ENCODE measurements at regions not wholly inside any gene's neighbourhood (a gene's known extent, or its start where the extent isn't known, plus 50 kb on each side); places are given as distances from the start of the nearest gene placed in this dataset.

- peaks cover 5% of the 10 kb centered on the region for H3K27me3 Mint-ChIP-seq (ENCODE audit: unreplicated experiment)
- peak overlapping the region; percentile 21 for H3K27ac Mint-ChIP-seq (ENCODE audit: unreplicated experiment)
- no peak for TF ChIP-seq CTCF (IDR thresholded peaks at IDR 0.05; ENCODE audit: partially characterized antibody, unreplicated experiment)
- H3K36me3 Mint-ChIP-seq (ENCODE audit: unreplicated experiment) = peaks cover 9% of the 10 kb centered on the region
- H3K9me3 Mint-ChIP-seq (ENCODE audit: unreplicated experiment) = peaks cover 3% of the 10 kb centered on the region
- H3K4me3 Mint-ChIP-seq (ENCODE audit: unreplicated experiment) = no peak overlapping the region
- peaks cover 17% of the 10 kb centered on the region for H3K4me1 Mint-ChIP-seq (ENCODE audit: low read depth, unreplicated experiment)
- DNase-seq = no peak
These were observed 184.5 kb downstream of the CCT6B start for GRCh38 chr17:34776456-34777443.

GRCh38 chr17:34773036-34773435 is 188.2 kb downstream of the CCT6B start:
- Mint-ChIP-seq H3K4me3 (ENCODE audit: unreplicated experiment) (no peak overlapping the region), H3K27me3 (ENCODE audit: unreplicated experiment) (peaks cover 2% of the 10 kb centered on the region), H3K9me3 (ENCODE audit: unreplicated experiment) (no peaks in the 10 kb centered on the region), H3K4me1 (ENCODE audit: low read depth, unreplicated experiment) (peaks cover 17% of the 10 kb centered on the region), H3K27ac (ENCODE audit: unreplicated experiment) (no peak overlapping the region), H3K36me3 (ENCODE audit: unreplicated experiment) (no peaks in the 10 kb centered on the region)
- no peak for TF ChIP-seq CTCF (IDR thresholded peaks at IDR 0.05; ENCODE audit: partially characterized antibody, unreplicated experiment)
- DNase-seq = no peak

DNA sequence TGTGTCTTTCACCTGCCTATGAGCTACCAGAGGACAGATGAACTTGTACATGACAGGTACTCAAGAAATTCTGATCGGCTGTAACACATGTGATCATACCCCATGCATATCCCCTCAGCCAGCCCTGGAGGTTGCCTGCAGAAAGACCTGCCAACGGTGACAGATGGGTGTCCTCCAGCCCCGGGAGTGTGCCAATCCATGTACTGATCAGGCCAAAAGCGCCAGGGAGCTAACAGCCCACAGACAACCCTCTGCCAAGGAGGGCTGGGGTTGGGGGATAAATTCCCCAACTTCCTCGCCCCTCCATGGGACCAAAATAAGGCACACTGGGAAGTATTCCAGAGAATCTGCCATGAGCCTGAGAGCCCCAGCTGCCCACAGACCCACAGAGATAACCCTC is 189.4 kb downstream of the CCT6B start:
- H3K27me3 Mint-ChIP-seq (ENCODE audit: unreplicated experiment) = peaks cover 2% of the 10 kb centered on the region
- no peak for DNase-seq
- no peak overlapping the region for H3K27ac Mint-ChIP-seq (ENCODE audit: unreplicated experiment)
- no peak overlapping the region for H3K4me3 Mint-ChIP-seq (ENCODE audit: unreplicated experiment)
- H3K36me3 Mint-ChIP-seq (ENCODE audit: unreplicated experiment) = no peaks in the 10 kb centered on the region
- peaks cover 14% of the 10 kb centered on the region for H3K4me1 Mint-ChIP-seq (ENCODE audit: low read depth, unreplicated experiment)
- no peaks in the 10 kb centered on the region for H3K9me3 Mint-ChIP-seq (ENCODE audit: unreplicated experiment)
- no peak for TF ChIP-seq CTCF (IDR thresholded peaks at IDR 0.05; ENCODE audit: partially characterized antibody, unreplicated experiment)

- no peak for DNase-seq
- Mint-ChIP-seq H3K9me3 (ENCODE audit: unreplicated experiment) (peaks cover 3% of the 10 kb centered on the region), H3K4me3 (ENCODE audit: unreplicated experiment) (no peak overlapping the region), H3K27ac (ENCODE audit: unreplicated experiment) (no peak overlapping the region), H3K4me1 (ENCODE audit: low read depth, unreplicated experiment) (peaks cover 6% of the 10 kb centered on the region), H3K36me3 (ENCODE audit: unreplicated experiment) (no peaks in the 10 kb centered on the region), H3K27me3 (ENCODE audit: unreplicated experiment) (peaks cover 2% of the 10 kb centered on the region)
- no peak for TF ChIP-seq CTCF (IDR thresholded peaks at IDR 0.05; ENCODE audit: partially characterized antibody, unreplicated experiment)
These were observed 190.7 kb downstream of the CCT6B start for GRCh38 chr17:34770586-34770985.

DNA sequence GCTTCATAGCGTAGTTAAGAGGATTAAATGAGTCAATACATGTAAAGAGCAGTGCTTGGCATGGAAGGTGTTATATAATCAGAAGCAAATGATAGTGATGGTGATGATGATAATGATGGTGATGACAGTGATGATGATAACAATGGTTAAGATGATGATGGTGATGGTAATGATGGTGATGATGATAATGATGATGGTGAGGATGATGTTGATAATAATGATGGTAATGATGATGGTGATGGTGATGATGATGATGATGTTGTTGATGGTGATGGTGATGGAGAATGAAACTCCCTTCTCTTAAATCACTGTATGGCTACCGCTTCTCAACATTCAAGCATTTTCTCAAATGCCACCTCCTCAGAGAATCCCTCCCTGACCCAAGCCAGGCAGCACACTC is 190.5 kb downstream of the TMEM132E start:
- no peak overlapping the region for H3K4me3 Mint-ChIP-seq (ENCODE audit: unreplicated experiment)
- TF ChIP-seq CTCF (IDR thresholded peaks at IDR 0.05; ENCODE audit: partially characterized antibody, unreplicated experiment) = no peak
- peaks cover 2% of the 10 kb centered on the region for H3K4me1 Mint-ChIP-seq (ENCODE audit: low read depth, unreplicated experiment)
- no peak for DNase-seq
- peaks cover 3% of the 10 kb centered on the region for H3K9me3 Mint-ChIP-seq (ENCODE audit: unreplicated experiment)
- H3K27ac Mint-ChIP-seq (ENCODE audit: unreplicated experiment) = no peak overlapping the region
- peaks cover 2% of the 10 kb centered on the region for H3K27me3 Mint-ChIP-seq (ENCODE audit: unreplicated experiment)
- no peaks in the 10 kb centered on the region for H3K36me3 Mint-ChIP-seq (ENCODE audit: unreplicated experiment)

Measured in glutamatergic neuron (in vitro differentiated cells).